Breast epithelium (tissue), 3 donors: ENCODE measurements at regions not wholly inside any gene's neighbourhood (a gene's known extent, or its start where the extent isn't known, plus 50 kb on each side); places are given as distances from the start of the nearest gene placed in this dataset.

ENCODE experiments used
- CTCF ChIP-seq, 3 donors: fragments of 450-650 bp; IDR thresholded peaks; one replicate each; pipeline ENCODE4 v1.5.1; 2016 to 2017; ENCODE audit warnings: antibody characterized with exemption in 3 of 3, mild to moderate bottlenecking in 3 of 3, moderate library complexity in 3 of 3
- POLR2A ChIP-seq: fragments of 450-650 bp; IDR thresholded peaks from one replicate; pipeline ENCODE4 v1.6.1; 2016; ENCODE audit warnings: antibody characterized with exemption, mild to moderate bottlenecking, moderate library complexity
- POLR2AphosphoS5 ChIP-seq, 3 donors: sonication (generic); formaldehyde crosslinking; IDR thresholded peaks; one replicate each; pipeline ENCODE4 v1.6.1; 2017; ENCODE audit warnings: antibody characterized with exemption in 3 of 3

GRCh38 chr10:58932577-58933314 is 243.7 kb upstream of the PHYHIPL start:
- TF ChIP-seq POLR2AphosphoS5 (IDR thresholded peaks at IDR 0.05) (no peak), CTCF (IDR thresholded peaks at IDR 0.05) (no peak), POLR2A (no peak)
